HT-29 (cell line): ENCODE measurements at regions not wholly inside any gene's neighbourhood (a gene's known extent, or its start where the extent isn't known, plus 50 kb on each side); places are given as distances from the start of the nearest gene placed in this dataset.

Source experiments
- DNase-seq: peaks from one replicate; pipeline ENCODE4 v3.0.0-alpha.2; 2015; ENCODE audit warnings: low spot score

GRCh38 chr5:89147031-89147430 is 264.0 kb upstream of the MEF2C start:
- DNase-seq, result no peak

- no peak for DNase-seq
Observed at GRCh38 chr5:89137148-89137547, 254.2 kb upstream of the MEF2C start.

- no peak for DNase-seq
Observed at GRCh38 chr5:89133975-89134374, 251.0 kb upstream of the MEF2C start.

GRCh38 chr5:89133129-89133528 is 250.1 kb upstream of the MEF2C start:
- no peak for DNase-seq

GRCh38 chr5:89130851-89131250 is 247.9 kb upstream of the MEF2C start:
- no peak for DNase-seq

DNA sequence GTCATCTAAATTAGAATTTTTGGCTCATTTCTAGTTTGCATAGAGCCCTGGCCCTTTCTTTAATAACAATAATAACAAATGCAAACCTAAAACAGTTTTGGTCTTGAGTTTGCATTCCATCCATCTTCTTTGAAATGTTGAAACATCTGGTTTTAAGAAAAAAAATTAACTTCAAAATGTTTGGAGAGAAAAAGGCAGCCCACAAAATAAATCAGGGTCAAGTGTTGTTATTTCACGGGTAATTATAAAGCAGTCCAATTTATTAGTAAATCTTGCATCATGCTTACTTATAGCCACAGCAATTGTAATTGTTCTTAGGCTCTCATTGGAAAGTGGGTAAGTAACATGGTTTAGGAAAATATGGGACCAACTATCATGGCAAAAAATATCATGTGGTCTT is 247.0 kb upstream of the MEF2C start:
- DNase-seq, result no peak

DNA sequence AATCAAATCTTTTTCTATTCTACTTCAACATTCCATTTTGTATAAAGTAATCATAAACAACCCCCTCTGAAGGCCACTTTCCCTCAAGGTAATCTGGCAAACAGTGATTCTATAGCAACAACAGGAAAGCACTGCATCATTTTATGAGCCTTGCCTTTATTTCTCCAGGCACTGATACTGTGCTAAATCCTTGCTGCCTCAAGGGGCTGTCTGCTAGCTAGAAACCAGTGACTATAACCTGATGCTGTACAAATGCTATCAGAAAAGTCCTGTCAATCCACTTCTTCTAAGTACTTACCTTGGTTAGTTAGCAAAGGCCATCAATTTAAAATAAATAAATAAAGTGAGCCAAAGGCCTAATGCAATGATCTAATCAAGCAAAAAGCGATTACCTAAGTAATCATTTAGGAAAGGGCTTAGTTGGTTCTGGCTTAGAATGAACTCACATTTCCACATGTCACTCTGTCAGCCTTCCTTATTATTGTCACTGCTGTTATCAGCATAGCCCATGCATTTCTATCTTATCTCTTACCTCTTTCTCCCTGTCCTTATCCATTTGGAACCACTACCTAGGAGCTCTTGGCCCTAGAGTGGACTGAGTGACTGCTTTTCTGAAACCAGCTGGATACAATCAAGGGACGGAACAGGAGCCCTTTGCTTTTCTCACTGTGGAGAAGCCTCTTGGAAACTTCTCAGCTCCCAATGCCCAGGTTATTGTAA is 246.1 kb upstream of the MEF2C start:
- no peak for DNase-seq

- DNase-seq, result no peak
Observed at GRCh38 chr5:89128092-89128491, 245.1 kb upstream of the MEF2C start.

DNA sequence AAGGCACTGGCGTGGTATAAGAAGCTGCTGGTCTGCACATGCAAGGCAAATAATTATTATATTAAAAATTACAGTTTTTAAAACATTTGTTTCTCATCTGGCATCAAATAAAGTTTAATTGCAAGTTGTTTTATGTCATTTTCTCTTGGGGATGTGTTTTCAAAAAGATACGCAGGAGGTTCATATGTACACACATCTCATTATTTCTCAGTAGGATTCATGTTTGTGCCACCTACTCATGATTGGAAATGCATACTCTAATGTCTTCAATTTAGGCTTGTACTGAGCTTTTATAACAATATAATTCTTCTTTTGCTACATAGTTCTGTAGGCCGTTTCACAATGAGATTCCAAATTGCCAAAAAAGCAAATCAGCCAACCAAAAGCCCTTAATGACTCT is 244.2 kb upstream of the MEF2C start:
- no peak for DNase-seq

- no peak for DNase-seq
Observed at GRCh38 chr5:89125372-89125771, 242.4 kb upstream of the MEF2C start.

GRCh38 chr5:89123581-89123980 is 240.6 kb upstream of the MEF2C start:
- no peak for DNase-seq

DNA sequence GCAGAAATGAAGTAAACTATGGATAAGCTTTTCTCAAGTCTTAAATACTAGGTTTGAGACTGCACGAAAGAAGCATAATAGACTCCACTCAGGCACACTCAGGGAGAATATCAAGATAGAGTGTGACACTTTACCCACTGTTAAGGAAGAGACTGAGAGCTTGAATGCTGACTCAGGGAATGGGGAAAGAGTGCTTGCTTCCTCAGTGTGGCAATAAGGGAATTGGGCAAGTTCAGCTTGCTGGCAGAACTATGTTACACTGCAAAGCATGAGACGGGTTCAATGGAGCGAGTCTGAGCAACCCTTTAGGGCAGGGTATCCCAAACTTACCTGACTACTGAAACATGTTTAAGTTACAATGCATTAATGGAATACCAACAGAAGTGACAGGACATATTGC is 237.7 kb upstream of the MEF2C start:
- DNase-seq, result no peak

- DNase-seq, result peak; percentile 83
Observed at GRCh38 chr5:89117124-89117644, 234.2 kb upstream of the MEF2C start.

DNA sequence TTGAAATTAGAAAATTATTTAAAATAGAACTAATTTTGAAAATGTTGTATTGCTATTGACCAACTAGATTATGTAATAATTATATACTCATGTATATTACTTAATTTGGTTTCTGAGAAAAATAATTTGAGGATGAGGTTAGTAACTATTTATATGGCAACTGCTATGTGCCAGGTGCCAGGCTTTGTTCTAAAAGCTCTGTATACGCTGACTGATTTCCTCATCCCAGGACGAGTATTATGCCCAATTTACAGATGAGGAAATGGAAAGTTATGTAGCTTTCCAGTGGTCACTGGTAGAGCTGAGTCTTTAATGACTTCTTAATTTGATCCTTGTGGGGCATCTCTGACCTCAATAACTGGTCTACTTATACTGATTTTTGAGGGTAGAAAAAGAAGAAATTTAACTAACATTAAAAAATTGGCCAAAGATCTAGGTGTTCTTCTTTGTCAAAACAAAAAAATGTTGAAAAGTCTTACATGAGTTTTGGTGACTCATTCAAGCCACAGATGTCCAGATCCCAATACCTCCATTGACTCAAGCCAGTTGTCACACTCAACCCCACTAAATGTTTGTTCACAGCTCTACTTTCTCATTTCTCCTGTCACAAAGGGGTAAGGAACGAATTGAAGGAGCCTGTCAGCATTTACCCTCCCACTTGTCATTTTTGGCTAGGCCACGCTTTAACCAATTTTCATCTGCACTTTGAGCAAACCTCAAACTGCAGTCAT is 228.1 kb upstream of the MEF2C start:
- DNase-seq, result no peak

GRCh38 chr5:89106480-89106879 is 223.5 kb upstream of the MEF2C start:
- DNase-seq, result no peak

GRCh38 chr5:89105836-89106235 is 222.9 kb upstream of the MEF2C start:
- DNase-seq, result no peak

- DNase-seq, result no peak
Observed at GRCh38 chr5:89105171-89105695, 222.2 kb upstream of the MEF2C start.

DNA sequence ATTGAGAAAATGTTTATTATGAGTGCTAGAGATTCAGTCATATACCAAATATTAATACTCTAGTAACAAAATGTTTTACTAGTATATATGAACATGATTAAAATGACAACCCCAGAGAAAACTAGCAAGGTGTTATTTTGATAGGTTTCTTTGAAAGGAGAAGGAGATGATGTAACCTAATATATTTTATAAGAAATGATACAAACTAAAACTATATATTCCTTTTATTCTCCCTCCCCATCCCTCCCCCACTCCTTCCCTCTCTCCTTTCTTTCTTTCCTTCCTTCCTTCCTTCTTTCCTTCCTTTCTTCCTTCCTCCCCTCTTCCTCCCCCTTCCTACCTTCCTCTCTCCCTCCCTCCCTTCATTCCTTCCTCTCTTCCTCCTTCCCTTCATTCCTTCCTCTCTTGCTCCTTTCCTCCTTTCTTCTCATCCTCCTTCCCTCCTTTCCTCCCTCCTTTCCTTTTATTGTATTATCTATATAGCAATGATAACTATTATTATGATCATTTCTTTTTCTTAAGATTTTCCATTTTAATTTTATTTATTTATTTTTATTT is 215.3 kb upstream of the MEF2C start:
- DNase-seq, result no peak

DNA sequence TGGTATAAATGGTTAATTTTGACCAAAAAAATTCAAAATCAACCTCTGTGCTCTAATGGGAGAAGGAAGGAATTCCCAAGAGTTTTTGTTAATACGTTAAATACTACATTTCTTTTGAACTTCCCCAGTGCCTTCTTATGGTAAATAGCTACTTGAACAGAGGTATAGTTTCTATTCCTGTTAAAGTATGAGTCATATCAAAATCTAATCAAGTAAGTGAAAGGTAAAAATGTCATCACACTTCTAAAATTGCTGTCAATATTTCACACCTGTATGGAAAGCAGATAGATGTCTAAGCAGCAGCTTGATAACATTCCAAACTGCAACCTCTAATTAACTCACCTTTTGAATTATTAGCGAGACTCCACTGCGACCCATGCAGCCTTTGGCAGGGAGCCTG is 214.1 kb upstream of the MEF2C start:
- no peak for DNase-seq

DNA sequence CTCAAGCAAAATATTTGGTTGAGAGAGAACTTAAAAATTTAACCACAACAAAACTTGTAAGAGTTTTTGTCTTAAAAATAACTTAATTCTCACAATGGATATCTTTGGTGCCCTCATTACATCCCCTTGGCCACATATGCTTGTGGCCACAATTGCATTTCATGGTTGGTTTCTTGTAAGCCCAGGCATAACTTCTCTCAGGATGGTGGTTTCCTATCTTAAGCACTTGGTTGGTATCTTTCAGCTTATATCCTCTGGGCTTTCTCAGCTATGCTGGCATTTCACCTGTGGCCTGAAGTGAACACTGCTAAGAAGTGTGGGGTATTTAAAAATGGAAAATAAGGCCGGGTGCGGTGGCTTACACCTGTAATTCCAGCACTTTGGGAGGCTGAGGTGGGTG is 212.4 kb upstream of the MEF2C start:
- no peak for DNase-seq

DNA sequence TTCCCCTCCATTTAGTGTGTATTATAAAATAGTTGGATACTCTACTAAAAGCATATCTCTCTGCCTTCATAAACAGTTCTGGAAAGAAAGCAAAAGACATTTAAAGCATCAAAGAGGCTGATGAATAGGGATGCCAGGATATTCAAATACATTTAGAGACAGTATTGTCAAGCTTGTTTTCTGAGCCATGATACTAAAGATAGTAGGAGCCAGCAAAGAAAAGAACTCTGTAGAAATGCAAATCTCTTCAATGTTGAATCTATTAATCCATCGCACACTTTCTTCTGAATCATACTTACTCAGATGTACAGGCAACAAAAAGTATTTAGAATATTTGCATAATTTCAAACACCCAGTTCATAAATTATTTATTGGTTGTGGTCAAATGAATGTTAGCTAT is 207.1 kb upstream of the MEF2C start:
- DNase-seq, result no peak

GRCh38 chr5:89087551-89088318 is 204.8 kb upstream of the MEF2C start:
- no peak for DNase-seq
